GM23248 (cell line): ENCODE measurements at regions not wholly inside any gene's neighbourhood (a gene's known extent, or its start where the extent isn't known, plus 50 kb on each side); places are given as distances from the start of the nearest gene placed in this dataset.

Experiments used
- EZH2 ChIP-seq: fragments of 200-600 bp; sonication (generic); IDR thresholded peaks from 2 replicates; pipeline ENCODE4 v1.6.1; 2018; ENCODE audit warnings: antibody characterized with exemption, mild to moderate bottlenecking; ENCODE audit not compliant: insufficient read depth, poor library complexity, severe bottlenecking
- EZH2phosphoT487 ChIP-seq: fragments of 200-600 bp; sonication (generic); IDR thresholded peaks from 2 replicates; pipeline ENCODE4 v1.6.1; 2018; ENCODE audit warnings: antibody characterized with exemption, moderate library complexity, mild to moderate bottlenecking, low read depth; ENCODE audit not compliant: insufficient read depth

DNA sequence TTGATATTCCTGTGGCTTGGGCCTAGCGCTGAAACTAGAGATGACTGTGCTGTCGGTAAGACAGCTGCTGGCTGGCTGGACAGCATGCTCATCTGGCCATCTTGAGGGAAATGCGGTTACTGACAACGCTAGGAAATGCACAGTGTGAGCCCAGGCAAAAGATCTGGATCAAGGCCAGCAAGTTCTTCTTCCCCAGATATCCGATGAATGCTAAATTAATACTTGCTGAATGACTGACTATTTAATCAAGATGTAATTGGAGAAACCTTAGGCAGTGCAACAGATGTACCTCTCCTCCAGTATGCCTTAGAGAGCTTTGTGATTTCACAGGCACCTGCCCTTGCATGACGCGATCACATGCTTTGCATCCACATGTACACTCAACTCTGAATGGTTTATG is 659.1 kb downstream of the EFNA5 start:
- TF ChIP-seq EZH2 = no peak
- TF ChIP-seq EZH2phosphoT487 = no peak
